OCI-LY1 (cell line): ENCODE measurements at regions not wholly inside any gene's neighbourhood (a gene's known extent, or its start where the extent isn't known, plus 50 kb on each side); places are given as distances from the start of the nearest gene placed in this dataset.

Source experiments
- H2AFZ ChIP-seq: fragments of 200-600 bp; sonication (generic), shearing (Covaris generic); 2 replicates; pipeline ENCODE4 v1.6.0; 2014; ENCODE audit warnings: antibody characterized with exemption, mild to moderate bottlenecking, low read length
- H3F3A ChIP-seq: fragments of 200-600 bp; sonication (generic), shearing (Covaris generic); 2 replicates; pipeline ENCODE4 v1.6.0; 2014; ENCODE audit warnings: mild to moderate bottlenecking, antibody characterized with exemption, low read length, moderate library complexity; ENCODE audit not compliant: insufficient read depth
- H3K27ac ChIP-seq: fragments of 200-600 bp; sonication (generic); 2 replicates; pipeline ENCODE4 v1.5.1; 2014; ENCODE audit warnings: low read length, mixed run types, mild to moderate bottlenecking, low read depth; ENCODE audit not compliant: poor library complexity, severe bottlenecking
- H3K27me3 ChIP-seq: fragments of 200-600 bp; sonication (generic); 2 replicates; pipeline ENCODE4 v1.6.0; 2014; ENCODE audit warnings: antibody characterized with exemption, mild to moderate bottlenecking, low read length, moderate library complexity; ENCODE audit not compliant: insufficient read depth
- H3K36me3 ChIP-seq: fragments of 200-600 bp; sonication (generic); 2 replicates; pipeline ENCODE4 v1.6.1; 2014; ENCODE audit warnings: mild to moderate bottlenecking, antibody characterized with exemption, low read length, moderate library complexity, mixed read lengths; ENCODE audit not compliant: insufficient read depth
- H3K4me1 ChIP-seq: fragments of 200-600 bp; sonication (generic); 2 replicates; pipeline ENCODE4 v1.5.1; 2014; ENCODE audit warnings: mild to moderate bottlenecking, low read length, moderate library complexity; ENCODE audit not compliant: insufficient read depth, severe bottlenecking
- H3K4me2 ChIP-seq: fragments of 200-600 bp; sonication (generic), shearing (Covaris generic); 2 replicates; pipeline ENCODE4 v1.6.1; 2014; ENCODE audit warnings: low read length
- H3K4me3 ChIP-seq: fragments of 200-600 bp; sonication (generic); 2 replicates; pipeline ENCODE4 v1.5.1; 2014; ENCODE audit warnings: low read length, low read depth, mild to moderate bottlenecking, mixed read lengths; ENCODE audit not compliant: poor library complexity, severe bottlenecking
- H3K79me2 ChIP-seq: fragments of 200-600 bp; shearing (Covaris generic); 2 replicates; pipeline ENCODE4 v1.6.1; 2016; ENCODE audit warnings: mixed run types, low read length, mixed read lengths; ENCODE audit not compliant: insufficient read depth
- H3K9ac ChIP-seq: fragments of 200-600 bp; sonication (generic), shearing (Covaris generic); 2 replicates; pipeline ENCODE4 v1.6.1; 2014; ENCODE audit warnings: mild to moderate bottlenecking, low read length, mixed read lengths
- H3K9me2 ChIP-seq: fragments of 200-600 bp; sonication (generic), shearing (Covaris generic); 2 replicates; pipeline ENCODE4 v1.6.1; 2014; ENCODE audit warnings: low read depth, mild to moderate bottlenecking, low read length, mixed read lengths
- H3K9me3 ChIP-seq: fragments of 200-600 bp; shearing (Covaris generic); 2 replicates; pipeline ENCODE4 v1.6.1; 2014; ENCODE audit warnings: low read length, mixed read lengths
- H4K20me1 ChIP-seq: fragments of 200-600 bp; sonication (generic), shearing (Covaris generic); 2 replicates; pipeline ENCODE4 v1.6.0; 2016; ENCODE audit warnings: mild to moderate bottlenecking, low read length; ENCODE audit not compliant: insufficient read depth
- CTCF ChIP-seq: fragments of 200-600 bp; sonication (generic), shearing (Covaris generic); IDR thresholded peaks from 2 replicates; pipeline ENCODE4 v1.5.1; 2017; ENCODE audit warnings: mild to moderate bottlenecking, antibody characterized with exemption, low read length, moderate library complexity, mixed read lengths
- EZH2 ChIP-seq: fragments of 200-600 bp; sonication (generic), shearing (Covaris generic); IDR thresholded peaks from 2 replicates; pipeline ENCODE4 v1.8.0; 2017; ENCODE audit warnings: borderline replicate concordance, mixed run types, mild to moderate bottlenecking, antibody characterized with exemption, low read length, moderate library complexity, mixed read lengths

GRCh38 chr5:33237471-33237870 lies 203.3 kb upstream of the TARS1 start:
- TF ChIP-seq EZH2, result no peak
- TF ChIP-seq CTCF, result no peak

GRCh38 chr5:33238826-33239695 lies 201.7 kb upstream of the TARS1 start:
- Histone ChIP-seq H3K9me2 (no peaks in the 10 kb centered on the region), H3K4me1 (no peaks in the 10 kb centered on the region), H3K9ac (no peak overlapping the region), H3K79me2 (no peaks in the 10 kb centered on the region), H2AFZ (no peak overlapping the region), H3K4me2 (no peak overlapping the region), H3K27me3 (no peaks in the 10 kb centered on the region), H3F3A (no peaks in the 10 kb centered on the region), H3K9me3 (no peaks in the 10 kb centered on the region), H3K36me3 (no peaks in the 10 kb centered on the region), H4K20me1 (no peaks in the 10 kb centered on the region), H3K4me3 (no peak overlapping the region), H3K27ac (no peak overlapping the region)
- TF ChIP-seq EZH2 (no peak), CTCF (no peak)

More at GRCh38 chr5:33237471-33237870, 203.3 kb upstream of the TARS1 start:
- Histone ChIP-seq H3K9me3 (no peaks in the 10 kb centered on the region), H3K27me3 (no peaks in the 10 kb centered on the region), H3K4me1 (no peaks in the 10 kb centered on the region), H3K36me3 (no peaks in the 10 kb centered on the region), H3K27ac (no peak overlapping the region), H3K9me2 (no peaks in the 10 kb centered on the region), H3K4me3 (no peak overlapping the region), H3K79me2 (no peaks in the 10 kb centered on the region), H3K4me2 (no peak overlapping the region), H3F3A (no peaks in the 10 kb centered on the region), H4K20me1 (no peaks in the 10 kb centered on the region), H2AFZ (no peak overlapping the region), H3K9ac (no peak overlapping the region)

GRCh38 chr5:33240558-33240957 lies 200.2 kb upstream of the TARS1 start:
- H3K9ac ChIP-seq, result no peak overlapping the region
- H4K20me1 ChIP-seq, result no peaks in the 10 kb centered on the region
- H3K4me1 ChIP-seq, result no peaks in the 10 kb centered on the region
- H3K4me2 ChIP-seq, result no peak overlapping the region
- no peak overlapping the region for H3K27ac ChIP-seq
- H3F3A ChIP-seq, result no peaks in the 10 kb centered on the region
- no peak overlapping the region for H2AFZ ChIP-seq
- H3K36me3 ChIP-seq, result no peaks in the 10 kb centered on the region
- no peaks in the 10 kb centered on the region for H3K9me2 ChIP-seq
- no peaks in the 10 kb centered on the region for H3K9me3 ChIP-seq
- no peak overlapping the region for H3K4me3 ChIP-seq
- TF ChIP-seq CTCF, result no peak
- no peaks in the 10 kb centered on the region for H3K79me2 ChIP-seq
- H3K27me3 ChIP-seq, result no peaks in the 10 kb centered on the region
